H7 (cell line): ENCODE measurements at regions not wholly inside any gene's neighbourhood (a gene's known extent, or its start where the extent isn't known, plus 50 kb on each side); places are given as distances from the start of the nearest gene placed in this dataset.
A peak's percentile ranks its signal among the peaks of the same experiment; 100 is the strongest.

Experiments
- DNase-seq: peaks from one replicate; pipeline ENCODE4 v3.0.0; 2012
- H3K27me3 ChIP-seq: 2 replicates; pipeline ENCODE4 v1.6.0; 2011; ENCODE audit warnings: mild to moderate bottlenecking, low read length; ENCODE audit not compliant: control insufficient read depth, insufficient read depth
- H3K36me3 ChIP-seq: replicated peaks from 2 replicates; pipeline ENCODE4 v1.5.1; 2011; ENCODE audit warnings: low read length; ENCODE audit not compliant: control insufficient read depth, insufficient read depth
- H3K4me3 ChIP-seq: 2 replicates; pipeline ENCODE4 v1.5.1; 2011; ENCODE audit warnings: low read depth, mild to moderate bottlenecking, control low read depth, low read length, moderate library complexity; ENCODE audit not compliant: insufficient read depth

DNA sequence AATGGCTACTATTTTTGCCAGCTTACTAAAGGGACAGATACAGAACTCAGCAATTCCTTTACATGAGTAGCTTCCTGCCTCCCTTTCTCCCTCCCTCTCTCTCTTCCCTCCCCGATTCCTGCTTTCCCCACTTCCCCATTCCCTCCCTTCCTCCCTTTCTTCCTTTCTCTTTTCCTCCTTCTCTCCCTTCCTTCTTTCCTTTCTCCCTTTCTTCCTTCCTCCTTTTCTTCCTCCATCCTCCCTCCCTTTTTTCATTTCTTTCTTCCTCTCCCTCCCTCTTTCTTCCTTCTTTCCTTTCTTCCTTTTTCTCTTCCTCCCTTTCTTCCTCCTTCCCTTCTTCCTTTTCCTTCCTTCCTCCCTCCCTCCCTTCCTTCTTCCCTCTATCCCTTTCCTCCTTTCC is 178.1 kb downstream of the RNF144B start:
- H3K27me3 ChIP-seq: no peaks in the 10 kb centered on the region
- no peak overlapping the region for H3K4me3 ChIP-seq
- DNase-seq: no peak
- H3K36me3 ChIP-seq: no peaks in the 10 kb centered on the region

DNA sequence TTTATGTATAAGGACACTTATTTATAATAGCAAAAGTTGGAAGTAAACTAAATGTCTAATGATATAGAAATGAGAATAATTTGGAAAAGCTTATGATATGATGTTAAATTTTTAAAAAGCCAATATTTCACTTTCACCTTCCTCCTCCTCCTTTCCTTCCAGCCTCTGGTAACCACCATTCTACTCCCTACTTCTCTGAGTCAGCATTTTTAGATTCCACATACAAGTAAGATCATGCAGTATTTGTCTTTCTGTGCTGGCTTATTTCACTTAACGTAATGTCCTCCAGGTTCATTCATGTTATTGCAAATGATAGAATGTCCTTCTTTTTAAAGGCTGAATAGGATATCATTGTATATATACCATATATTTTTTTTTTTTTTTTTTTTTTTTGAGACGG is 180.2 kb downstream of the RNF144B start:
- DNase-seq: no peak
- no peaks in the 10 kb centered on the region for H3K27me3 ChIP-seq
- H3K4me3 ChIP-seq: no peak overlapping the region
- no peaks in the 10 kb centered on the region for H3K36me3 ChIP-seq

DNA sequence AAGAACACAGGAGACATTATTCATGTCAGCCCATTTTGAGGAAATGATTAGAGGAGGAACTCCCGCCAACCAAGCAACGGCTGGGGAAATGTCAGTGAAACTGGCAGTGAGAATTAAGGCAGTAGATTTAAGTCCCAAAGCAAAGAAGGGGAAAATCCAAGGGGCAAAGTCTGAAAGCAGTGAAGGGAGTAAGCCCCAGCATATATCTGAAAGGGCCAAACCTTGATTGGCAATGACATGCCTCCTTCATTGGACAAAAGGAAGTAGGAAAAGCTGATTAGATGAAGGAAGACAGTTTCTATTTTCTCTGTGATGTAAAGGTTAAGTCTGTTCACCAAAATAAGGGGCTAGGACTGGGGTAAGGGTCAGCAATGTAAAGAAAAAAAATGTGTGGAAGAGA is 190.3 kb downstream of the RNF144B start:
- no peak for DNase-seq
- no peaks in the 10 kb centered on the region for H3K36me3 ChIP-seq
- H3K4me3 ChIP-seq: no peak overlapping the region
- H3K27me3 ChIP-seq: no peaks in the 10 kb centered on the region

DNA sequence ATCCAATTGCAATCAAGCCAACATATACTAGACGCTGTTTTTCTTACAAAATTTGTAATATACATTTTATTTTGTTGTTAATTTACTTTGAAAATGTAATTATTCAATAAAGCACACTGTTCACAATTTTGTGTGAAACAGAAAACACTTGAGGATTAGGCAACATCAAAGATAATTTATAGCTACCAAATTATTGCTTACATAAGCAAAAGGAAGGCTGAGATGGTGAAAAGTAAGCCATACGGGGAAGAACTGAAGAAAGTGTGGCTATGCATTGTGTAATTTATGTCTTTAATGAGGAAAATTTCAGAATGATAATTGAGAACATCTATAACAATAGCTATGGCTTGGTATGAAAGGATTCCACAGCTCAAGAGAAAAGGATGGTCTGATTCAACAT is 192.0 kb downstream of the RNF144B start:
- no peak overlapping the region for H3K4me3 ChIP-seq
- H3K27me3 ChIP-seq: no peaks in the 10 kb centered on the region
- no peaks in the 10 kb centered on the region for H3K36me3 ChIP-seq

DNA sequence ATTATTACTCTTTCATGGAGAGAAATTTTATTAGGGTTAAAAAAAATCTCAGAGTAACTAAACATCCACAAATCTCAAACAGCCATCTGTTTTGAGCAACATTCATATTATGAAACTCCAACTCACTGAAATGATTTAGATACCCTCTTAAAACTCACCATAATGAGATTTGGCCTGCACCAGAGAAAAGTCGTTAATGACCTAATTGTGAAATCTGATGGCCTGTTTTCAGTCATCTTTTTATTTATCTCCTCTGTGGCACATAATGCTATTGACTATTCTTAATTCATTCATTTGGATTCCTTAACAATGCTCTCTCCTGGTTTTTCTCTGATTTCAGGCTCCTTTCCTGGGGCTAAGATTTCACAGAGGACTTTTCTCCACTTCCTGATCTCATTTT is 192.7 kb downstream of the RNF144B start:
- Histone ChIP-seq H3K36me3 (no peaks in the 10 kb centered on the region), H3K27me3 (no peaks in the 10 kb centered on the region), H3K4me3 (no peak overlapping the region)
- DNase-seq: no peak

More for the DNA sequence above, 192.0 kb downstream of the RNF144B start:
- no peak for DNase-seq

DNA sequence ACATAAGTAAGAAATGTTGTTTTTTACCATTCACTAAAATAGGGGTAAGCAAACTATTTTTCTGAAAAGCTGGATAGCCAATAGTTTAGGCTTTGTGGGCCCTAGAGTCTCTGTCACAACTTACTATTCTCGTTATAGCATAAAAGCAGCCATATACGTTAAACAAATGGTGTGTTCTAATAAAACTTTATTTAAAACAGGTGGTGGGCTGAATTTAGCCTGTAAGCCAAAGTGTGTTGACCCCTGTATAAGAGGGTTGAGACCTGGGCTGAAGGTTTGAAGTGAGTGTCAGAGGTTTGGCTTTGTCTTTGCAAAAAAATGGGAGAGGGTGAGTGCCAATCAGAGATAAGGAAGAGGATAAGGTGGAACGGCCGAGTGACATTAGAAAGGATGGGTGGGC is 197.2 kb downstream of the RNF144B start:
- Histone ChIP-seq H3K4me3 (no peak overlapping the region), H3K27me3 (no peaks in the 10 kb centered on the region), H3K36me3 (no peaks in the 10 kb centered on the region)
- DNase-seq: no peak

DNA sequence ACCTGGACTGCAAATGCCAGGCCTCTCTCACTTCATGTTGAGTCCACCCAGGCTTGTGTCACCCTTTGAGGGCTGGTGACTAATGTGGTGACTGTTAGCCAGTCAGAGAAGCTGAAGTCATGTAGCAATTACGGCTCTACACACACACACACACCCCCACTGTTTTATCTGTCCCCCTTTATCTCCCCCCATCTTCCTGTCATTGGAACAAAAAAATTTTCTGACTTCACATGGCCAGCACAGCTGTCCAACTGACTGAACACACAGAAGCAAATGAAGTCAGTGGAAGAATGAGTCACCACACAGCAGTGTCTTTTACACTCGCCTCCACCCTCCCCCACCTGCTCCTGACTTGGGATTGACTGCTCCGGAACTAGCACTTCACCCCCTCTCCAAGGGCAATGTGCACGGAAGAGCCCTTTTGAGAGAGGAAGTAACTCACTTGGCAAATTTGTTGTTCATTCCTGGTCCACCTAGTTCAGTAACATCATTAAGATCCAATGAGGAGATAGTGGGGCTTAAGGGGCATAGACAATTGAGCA is 198.0 kb downstream of the RNF144B start:
- Histone ChIP-seq H3K27me3 (no peaks in the 10 kb centered on the region), H3K4me3 (no peak overlapping the region), H3K36me3 (no peaks in the 10 kb centered on the region)
- no peak for DNase-seq

DNA sequence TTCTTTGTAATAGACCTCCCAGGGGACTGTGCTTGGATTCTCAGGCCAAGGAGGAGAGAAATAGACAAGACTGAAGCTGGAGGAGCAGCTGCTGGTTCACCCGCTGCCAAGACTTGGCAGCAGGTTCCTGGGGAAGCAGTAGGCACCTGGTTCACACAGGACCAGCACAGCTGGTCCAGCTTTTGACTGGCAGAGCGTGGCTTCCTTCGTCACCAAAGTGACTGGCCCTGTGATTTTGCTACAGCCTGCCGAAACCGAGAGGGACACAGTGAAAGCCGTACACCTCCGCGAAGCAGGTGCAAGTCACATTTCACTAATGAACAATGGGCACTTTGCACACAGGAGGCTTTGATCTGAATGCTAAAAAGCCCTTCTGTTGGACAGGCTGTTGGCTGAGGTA is 199.0 kb downstream of the RNF144B start:
- H3K36me3 ChIP-seq: no peaks in the 10 kb centered on the region
- H3K27me3 ChIP-seq: no peaks in the 10 kb centered on the region
- DNase-seq: no peak
- no peak overlapping the region for H3K4me3 ChIP-seq

DNA sequence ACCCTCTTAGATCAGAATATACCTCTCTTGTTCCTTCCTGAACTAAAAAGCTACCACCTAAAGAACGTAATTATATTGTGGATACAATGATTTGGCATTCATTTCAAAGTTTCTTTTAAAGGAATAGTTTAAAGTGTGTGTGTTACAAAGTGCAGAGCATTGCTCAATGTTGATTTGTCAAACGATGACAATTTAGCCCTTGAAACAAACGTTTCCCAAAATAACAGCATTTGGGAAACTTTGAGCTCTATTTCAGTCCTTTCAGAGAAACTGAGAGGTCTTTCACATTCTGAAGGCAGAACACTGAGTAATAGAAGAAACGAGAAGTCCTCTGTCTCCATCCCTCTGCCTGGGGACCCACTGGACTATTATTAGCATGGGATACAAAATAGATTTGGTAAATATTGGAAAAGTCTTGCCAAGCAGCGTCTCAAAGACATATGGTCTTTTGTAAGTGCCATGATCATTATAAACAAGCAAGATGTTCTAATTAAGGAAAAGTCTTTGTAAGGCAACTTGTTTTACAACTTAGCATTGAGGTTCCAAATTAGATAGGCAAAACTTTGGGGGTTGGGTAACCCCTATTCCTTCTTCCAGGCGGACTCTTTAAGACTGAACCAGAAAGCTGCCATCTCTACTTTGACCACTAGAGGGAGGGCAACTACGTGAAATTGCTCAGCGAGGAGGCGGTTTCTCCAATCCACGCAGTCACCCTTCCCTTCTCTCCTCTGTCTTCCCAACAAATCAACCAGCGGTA is 208.8 kb downstream of the RNF144B start:
- H3K27me3 ChIP-seq: no peaks in the 10 kb centered on the region
- DNase-seq: peak; percentile 55
- H3K4me3 ChIP-seq: no peak overlapping the region
- no peaks in the 10 kb centered on the region for H3K36me3 ChIP-seq

DNA sequence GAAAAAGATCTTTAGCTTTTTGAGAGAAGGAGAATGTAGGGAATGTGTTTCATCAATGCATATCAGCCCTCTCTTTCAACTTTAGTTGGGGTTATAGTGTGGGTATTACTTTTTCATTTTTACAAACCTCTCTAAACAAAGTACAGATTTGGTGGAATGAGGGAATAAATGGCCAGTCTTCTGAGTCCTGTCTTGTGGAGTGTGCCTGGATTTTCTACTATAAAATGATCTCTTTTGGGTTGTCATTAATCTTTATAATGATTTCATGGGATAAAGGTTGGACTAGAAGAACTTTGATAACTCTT is 209.3 kb downstream of the RNF144B start:
- Histone ChIP-seq H3K36me3 (no peaks in the 10 kb centered on the region), H3K27me3 (no peaks in the 10 kb centered on the region), H3K4me3 (no peak overlapping the region)
- DNase-seq: no peak

DNA sequence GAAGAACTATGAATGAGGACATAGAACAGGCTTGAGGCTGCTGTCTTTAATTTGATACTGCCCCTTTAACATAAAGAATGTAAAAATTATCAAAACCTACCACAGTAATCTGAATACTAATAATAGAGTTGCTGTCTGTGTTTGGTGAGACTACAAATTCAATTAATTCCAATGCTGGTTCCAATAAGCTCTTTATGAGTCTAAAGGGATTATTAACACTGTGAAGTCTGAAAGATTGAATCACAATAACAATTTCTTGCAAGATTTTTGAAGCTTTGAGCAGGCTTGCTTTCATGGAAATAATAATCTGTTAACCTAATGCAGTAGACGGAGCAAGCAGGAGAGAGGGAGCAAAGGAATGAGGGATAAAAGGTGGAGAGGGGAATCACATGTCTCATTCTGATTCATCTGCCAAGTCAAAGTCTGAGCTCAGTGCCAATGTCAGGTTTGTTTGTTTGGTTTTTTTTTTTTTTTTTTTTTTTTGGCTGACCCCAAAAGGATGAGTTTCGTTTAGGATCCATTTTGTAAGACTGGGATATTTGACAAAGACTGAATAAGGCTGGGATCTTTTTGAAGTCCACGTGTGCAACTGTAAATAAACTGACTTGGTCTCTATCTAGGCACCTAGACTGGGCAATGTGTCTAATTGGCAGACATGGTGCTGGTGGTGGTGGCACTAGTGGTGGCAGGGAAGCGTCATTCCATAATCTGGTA is 211.6 kb downstream of the RNF144B start:
- H3K36me3 ChIP-seq: no peaks in the 10 kb centered on the region
- DNase-seq: no peak
- H3K27me3 ChIP-seq: no peaks in the 10 kb centered on the region
- H3K4me3 ChIP-seq: no peak overlapping the region

DNA sequence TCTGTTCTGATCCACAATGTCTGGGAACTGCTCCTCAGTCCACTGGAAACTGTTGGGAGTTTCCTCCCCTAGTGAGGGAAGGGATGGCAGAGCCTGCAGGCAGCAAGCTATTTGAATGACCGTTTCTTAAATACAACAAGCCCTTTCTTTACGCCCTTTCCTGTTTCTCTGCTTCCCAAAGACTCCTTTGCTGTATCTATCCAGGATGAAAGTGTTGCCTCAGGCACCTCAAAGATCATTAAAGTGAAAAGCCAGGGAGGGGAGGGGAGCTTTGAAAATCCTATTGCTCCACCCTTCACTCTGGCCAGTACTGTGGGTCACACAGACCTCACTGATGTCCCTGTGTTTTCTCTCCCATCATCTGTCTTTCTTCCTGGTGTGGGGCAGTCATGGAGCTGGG is 213.1 kb downstream of the RNF144B start:
- Histone ChIP-seq H3K27me3 (no peaks in the 10 kb centered on the region), H3K36me3 (no peaks in the 10 kb centered on the region), H3K4me3 (no peak overlapping the region)
- no peak for DNase-seq

DNA sequence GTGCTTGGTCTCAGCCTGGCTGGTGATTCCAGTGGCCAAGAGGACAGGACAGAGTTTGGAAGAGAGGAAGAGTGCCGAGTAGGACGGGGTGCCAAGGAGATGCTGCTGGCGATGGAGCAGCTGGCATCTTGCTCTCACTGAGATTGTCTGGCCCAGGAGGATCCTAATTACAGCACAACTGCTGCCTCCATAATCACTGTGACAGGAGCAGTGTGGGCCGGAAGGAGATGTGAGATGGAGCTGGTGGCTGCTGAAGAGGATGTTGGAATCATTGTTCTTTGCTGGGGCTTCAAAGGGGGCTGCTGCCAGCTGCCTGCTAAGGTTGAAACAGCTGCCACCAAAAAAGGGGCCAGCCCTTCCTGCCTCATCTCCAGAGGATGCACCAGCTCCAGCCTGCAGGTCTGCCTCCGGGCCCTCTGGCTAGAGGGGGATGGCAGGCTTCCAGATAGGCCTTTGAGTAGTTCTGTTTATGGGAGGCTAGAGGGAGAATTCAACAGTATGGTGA is 214.4 kb downstream of the RNF144B start:
- H3K4me3 ChIP-seq: no peak overlapping the region
- DNase-seq: no peak
- H3K36me3 ChIP-seq: no peaks in the 10 kb centered on the region

DNA sequence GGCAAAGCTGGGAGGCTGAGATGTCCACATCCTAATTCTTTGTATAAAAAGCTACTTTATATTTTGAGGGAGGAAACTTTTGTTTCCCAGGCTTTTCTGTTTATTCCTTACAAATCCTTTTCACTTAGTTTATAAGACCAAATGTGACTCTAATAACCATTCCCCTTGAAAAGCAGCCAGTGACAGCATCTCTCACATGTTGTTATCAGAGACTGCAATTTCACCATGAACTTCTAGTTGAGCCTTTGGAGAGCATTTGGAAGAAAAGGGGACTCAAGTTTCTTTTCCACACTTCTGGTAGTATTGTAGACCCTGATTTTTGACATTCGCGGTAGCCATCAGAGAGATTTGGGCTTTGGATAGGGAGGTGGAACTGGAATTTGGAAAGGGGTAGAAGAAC is 215.8 kb downstream of the RNF144B start:
- no peak for DNase-seq
- no peaks in the 10 kb centered on the region for H3K27me3 ChIP-seq
- H3K4me3 ChIP-seq: no peak overlapping the region
- H3K36me3 ChIP-seq: no peaks in the 10 kb centered on the region

More for the DNA sequence above, 214.4 kb downstream of the RNF144B start:
- H3K27me3 ChIP-seq: no peaks in the 10 kb centered on the region

DNA sequence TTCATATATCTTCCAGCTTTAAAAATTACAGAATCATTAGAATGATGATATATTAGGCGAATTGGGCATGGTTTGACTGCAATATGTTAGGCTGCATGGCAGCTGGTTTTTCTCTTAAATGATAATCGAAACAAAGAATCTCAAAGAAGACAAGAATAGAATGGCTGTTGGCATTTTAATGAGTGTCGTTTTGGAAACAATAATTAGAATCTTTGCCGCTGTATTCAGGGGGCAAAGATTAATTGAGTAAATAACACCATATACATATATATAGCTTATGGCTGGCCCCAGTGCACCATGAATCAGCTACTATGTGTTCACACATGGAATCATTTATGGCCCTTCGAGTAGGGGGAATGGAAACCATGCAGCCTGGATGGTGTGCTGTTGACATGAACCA is 216.2 kb downstream of the RNF144B start:
- H3K36me3 ChIP-seq: no peaks in the 10 kb centered on the region
- DNase-seq: no peak
- no peaks in the 10 kb centered on the region for H3K27me3 ChIP-seq
- H3K4me3 ChIP-seq: no peak overlapping the region
